GM21529 (cell line): ENCODE measurements at regions not wholly inside any gene's neighbourhood (a gene's known extent, or its start where the extent isn't known, plus 50 kb on each side); places are given as distances from the start of the nearest gene placed in this dataset.
A peak's percentile ranks its signal among the peaks of the same experiment; 100 is the strongest.

ENCODE experiments used
- ATAC-seq: cut with Tn5 transposase; IDR thresholded peaks from one replicate; pipeline ENCODE4 v1.9.1; 2021; ENCODE audit not compliant: unreplicated experiment

- ATAC-seq = no peak
Observed at GRCh38 chr6:87815449-87815848, 113.4 kb upstream of the AKIRIN2 start.

- no peak for ATAC-seq
Observed at GRCh38 chr6:87808005-87808757, 106.1 kb upstream of the AKIRIN2 start.

DNA sequence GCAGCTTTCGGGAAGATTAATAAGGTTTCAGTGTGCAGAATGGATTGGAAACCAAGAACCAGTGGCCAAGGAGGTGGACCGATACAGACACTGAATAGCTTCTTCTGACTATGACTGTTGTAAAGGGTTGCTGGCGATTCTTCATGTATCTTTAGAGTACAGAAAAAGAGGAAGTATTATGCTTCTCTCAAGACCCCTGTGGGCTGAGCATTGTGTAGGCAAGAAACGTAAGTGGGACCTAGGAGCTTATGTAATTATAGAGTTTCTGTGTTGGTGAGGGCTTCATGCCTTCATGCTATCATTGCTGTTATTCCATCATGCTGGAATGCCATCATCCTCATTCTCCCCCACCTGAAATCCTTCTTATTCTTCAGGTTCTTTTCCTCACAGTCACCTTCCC is 105.4 kb upstream of the AKIRIN2 start:
- peak; percentile 96 for ATAC-seq

DNA sequence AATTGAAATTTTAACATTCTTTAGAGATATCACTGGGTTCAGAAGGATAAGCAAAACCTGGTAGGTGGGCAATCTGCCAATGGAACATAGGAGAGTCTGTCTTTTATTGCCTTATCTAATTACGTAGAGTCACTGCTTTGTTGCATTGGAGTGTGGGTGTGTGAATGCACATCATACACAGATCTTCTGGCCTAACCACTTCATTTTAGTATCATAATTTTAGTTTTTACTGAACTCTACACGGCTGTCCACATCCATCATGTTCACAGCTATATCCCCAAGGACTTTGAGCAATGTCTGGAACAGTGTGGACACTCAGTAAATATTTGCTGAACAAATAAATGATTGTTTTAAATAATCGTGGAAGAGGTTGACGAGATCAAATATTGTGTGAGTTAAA is 104.6 kb upstream of the AKIRIN2 start:
- no peak for ATAC-seq

- no peak for ATAC-seq
Observed at GRCh38 chr6:87806099-87806498, 104.1 kb upstream of the AKIRIN2 start.

DNA sequence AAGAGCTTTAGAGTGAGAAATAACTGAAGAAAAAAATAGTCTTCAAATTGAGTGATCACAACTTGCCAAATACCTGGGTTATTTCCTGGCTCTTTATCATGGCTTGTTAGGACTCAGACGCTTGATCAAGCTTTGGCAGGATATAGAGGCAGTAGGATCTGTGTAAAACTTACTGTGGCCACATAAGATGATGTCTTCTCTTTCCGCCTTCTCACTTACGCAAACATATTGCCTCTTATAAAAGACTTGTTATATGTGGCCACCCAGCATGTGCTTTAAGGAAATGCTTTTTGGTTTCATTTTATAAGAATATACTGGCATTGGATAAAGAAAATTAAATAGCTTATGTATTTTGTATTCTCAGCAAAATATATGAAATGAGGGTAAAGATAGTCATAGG is 101.8 kb upstream of the AKIRIN2 start:
- ATAC-seq = no peak

DNA sequence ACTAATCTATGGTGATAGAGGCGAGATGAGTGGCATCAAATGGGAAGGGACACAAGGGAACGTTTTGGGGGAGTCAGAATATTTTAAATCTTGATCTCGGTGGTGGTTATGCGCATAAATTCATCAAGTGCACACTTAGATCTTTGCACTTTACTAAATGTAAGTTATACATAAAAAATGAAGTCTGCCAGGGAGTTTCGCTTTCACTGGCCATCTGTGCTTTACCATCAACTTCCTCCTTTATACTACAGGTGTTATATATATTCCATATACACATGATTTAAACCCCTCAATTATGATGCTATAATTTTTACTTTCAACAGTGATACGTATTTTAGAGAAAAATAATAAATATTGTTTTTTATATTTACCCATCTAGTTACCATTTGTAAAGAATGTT is 97.6 kb upstream of the AKIRIN2 start:
- ATAC-seq = peak; percentile 40

GRCh38 chr6:87798393-87799278 is 96.6 kb upstream of the AKIRIN2 start:
- ATAC-seq = no peak

- no peak for ATAC-seq
Observed at GRCh38 chr6:87794922-87795885, 93.2 kb upstream of the AKIRIN2 start.

- ATAC-seq = no peak
Observed at GRCh38 chr6:87793315-87793714, 91.3 kb upstream of the AKIRIN2 start.

- no peak for ATAC-seq
Observed at GRCh38 chr6:87791982-87792381, 89.9 kb upstream of the AKIRIN2 start.

DNA sequence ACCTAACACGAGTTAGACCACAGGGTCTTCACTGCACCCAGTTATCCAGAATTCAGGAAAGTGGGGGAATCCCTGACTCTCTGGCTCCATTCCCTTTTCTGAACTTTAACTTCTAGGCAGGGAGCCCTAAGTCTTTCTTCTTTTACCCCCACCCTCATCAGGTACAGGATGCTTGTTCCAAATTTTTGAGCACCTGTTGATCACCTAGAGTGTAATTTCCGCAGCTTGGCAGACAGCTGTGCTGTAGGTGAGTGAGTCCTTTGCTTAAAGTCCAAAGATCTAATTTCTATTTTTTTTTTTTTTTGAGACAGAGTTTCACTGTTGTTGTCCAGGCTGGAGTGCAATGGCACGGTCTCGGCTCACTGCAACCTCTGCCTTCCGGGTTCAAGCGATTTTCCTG is 89.5 kb upstream of the AKIRIN2 start:
- no peak for ATAC-seq

- ATAC-seq = no peak
Observed at GRCh38 chr6:87791029-87791428, 89.0 kb upstream of the AKIRIN2 start.

- ATAC-seq = no peak
Observed at GRCh38 chr6:87789900-87790290, 87.9 kb upstream of the AKIRIN2 start.

- no peak for ATAC-seq
Observed at GRCh38 chr6:87789198-87789899, 87.3 kb upstream of the AKIRIN2 start.

- ATAC-seq = no peak
Observed at GRCh38 chr6:87788141-87788540, 86.1 kb upstream of the AKIRIN2 start.

DNA sequence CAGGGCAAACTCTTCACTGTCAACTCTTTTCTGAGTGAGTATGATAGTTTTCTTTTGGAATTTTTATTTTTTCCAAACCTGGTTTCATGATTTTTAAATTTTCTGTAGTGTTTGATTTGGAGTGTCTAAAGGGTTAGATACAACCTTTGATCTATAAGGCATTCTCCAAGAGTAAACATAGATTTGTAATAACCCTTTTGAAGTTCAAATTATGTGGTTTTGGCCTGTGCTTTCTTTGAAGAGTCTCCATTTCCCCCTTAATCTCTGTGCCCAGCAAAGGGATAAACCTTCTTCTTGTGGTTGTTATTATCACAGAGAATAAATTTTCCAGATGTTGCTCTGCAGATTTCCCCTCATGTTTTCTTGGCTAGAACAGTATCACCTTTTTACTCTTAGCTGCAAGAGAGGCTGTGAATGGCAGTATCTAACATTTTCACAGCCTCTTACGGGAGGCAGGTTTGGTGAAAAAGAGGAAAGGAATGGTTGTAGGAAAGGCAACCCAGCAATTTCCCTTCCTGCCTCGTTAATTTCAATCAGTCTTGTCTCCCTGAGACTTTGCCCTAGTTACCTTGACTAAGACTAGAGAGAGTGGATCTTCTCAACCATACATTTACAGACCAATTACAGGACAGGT is 83.3 kb upstream of the AKIRIN2 start:
- no peak for ATAC-seq

DNA sequence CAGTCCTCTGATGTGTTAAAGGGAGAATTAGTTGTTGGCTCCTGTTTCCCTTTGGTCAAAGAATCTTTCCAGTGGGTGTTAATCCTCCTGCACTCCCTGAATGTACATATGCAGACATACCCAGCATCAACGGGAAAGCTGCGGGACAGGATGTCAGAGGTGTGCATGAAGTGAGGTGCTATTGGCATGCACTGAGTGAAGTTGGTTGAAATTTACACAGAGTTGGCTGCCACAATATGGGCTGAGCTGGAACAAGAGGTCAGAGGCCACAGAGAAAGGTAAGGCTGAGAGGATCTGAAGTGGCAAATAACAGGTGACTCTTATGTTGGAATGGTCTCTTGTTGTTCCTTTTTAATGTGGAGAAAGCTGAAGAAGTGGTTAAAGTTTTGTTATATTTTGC is 82.7 kb upstream of the AKIRIN2 start:
- ATAC-seq = no peak

GRCh38 chr6:87784051-87784450 is 82.0 kb upstream of the AKIRIN2 start:
- ATAC-seq = no peak

DNA sequence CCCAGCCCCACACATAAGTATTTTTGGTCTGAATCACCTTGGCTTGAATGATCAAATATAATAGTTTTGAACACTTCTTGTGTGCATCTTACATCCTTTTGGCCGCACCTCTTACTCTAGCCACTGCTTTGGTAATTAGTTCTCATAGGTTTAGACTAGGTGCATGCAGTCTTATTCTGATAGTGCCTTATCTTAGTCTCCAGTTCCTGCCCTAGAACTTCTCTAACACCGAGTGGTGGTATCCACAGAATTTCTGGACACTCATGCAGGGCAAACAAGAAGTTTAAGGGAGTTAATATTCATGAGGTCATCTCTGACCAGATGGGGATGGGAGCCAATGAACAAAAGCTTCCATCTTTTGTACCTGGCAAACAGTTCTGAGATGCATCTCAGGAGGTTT is 77.5 kb upstream of the AKIRIN2 start:
- ATAC-seq = no peak
